GM12878 (cell line): ENCODE measurements at regions not wholly inside any gene's neighbourhood (a gene's known extent, or its start where the extent isn't known, plus 50 kb on each side); places are given as distances from the start of the nearest gene placed in this dataset.

Source experiments
- BRCA1 ChIP-seq: IDR thresholded peaks from 2 replicates; pipeline ENCODE4 v1.6.1; 2011; ENCODE audit warnings: low read depth, low read length, improper control_type of control experiment
- CREM ChIP-seq: IDR thresholded peaks from 2 replicates; pipeline ENCODE4 v1.6.1; 2014; ENCODE audit warnings: antibody characterized with exemption, low read depth
- ESRRA ChIP-seq: IDR thresholded peaks from 2 replicates; pipeline ENCODE4 v1.6.1; 2012; ENCODE audit warnings: mild to moderate bottlenecking, low read length, improper control_type of control experiment
- ETV6 ChIP-seq, 2 experiments: fragments of 450-650 bp in 1 of 2; IDR thresholded peaks in 1 of 2; conservative IDR thresholded peaks in 1 of 2; 2 replicates each; pipeline ENCODE4 v1.6.1; 2014; ENCODE audit warnings: antibody characterized with exemption in 1 of 2, borderline replicate concordance in 1 of 2, low read depth in 1 of 2, mild to moderate bottlenecking in 1 of 2, moderate library complexity in 1 of 2
- NFYB ChIP-seq: IDR thresholded peaks from 2 replicates; pipeline ENCODE4 v1.6.1; 2011; ENCODE audit warnings: low read depth, mild to moderate bottlenecking, low read length, improper control_type of control experiment, moderate library complexity; ENCODE audit not compliant: insufficient read depth
- TCF7 ChIP-seq: IDR thresholded peaks from 2 replicates; pipeline ENCODE4 v1.6.1; 2014; ENCODE audit warnings: antibody characterized with exemption, borderline replicate concordance
- ZBTB33 ChIP-seq: fragments of 450-650 bp; IDR thresholded peaks from 2 replicates; pipeline ENCODE4 v1.6.1; 2017; ENCODE audit warnings: mild to moderate bottlenecking
- TF ChIP-seq, protein P1 (sequence below): fragments of 450-650 bp; formaldehyde crosslinking; IDR thresholded peaks from 2 replicates; pipeline ENCODE4 v1.4.0; 2022; ENCODE audit warnings: mild to moderate bottlenecking, moderate library complexity
- TF ChIP-seq, protein P2 (sequence below): fragments of 450-650 bp; IDR thresholded peaks from 2 replicates; pipeline ENCODE4 v1.6.1; 2016; ENCODE audit warnings: mild to moderate bottlenecking

DNA sequence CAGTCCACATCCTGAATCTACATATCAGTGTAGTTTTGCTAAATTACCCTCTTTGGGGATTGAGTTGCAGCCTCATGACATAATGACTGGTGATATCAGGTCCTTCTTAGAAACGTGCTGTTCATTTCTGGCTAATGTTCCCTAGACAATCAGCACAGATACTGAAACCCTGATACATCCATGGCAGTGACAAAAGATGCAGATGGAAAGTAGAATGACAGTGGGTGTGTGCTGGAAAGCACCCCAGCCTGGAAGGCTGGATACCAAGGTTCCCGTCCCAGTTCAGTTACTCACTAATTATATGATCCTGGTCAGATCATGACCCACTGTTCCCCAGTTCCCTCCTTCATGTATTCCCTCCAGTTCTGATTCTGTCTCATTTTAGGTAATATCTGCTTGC, 198.2 kb upstream of the FGGY start (continued):
- TF ChIP-seq, protein P1, sequence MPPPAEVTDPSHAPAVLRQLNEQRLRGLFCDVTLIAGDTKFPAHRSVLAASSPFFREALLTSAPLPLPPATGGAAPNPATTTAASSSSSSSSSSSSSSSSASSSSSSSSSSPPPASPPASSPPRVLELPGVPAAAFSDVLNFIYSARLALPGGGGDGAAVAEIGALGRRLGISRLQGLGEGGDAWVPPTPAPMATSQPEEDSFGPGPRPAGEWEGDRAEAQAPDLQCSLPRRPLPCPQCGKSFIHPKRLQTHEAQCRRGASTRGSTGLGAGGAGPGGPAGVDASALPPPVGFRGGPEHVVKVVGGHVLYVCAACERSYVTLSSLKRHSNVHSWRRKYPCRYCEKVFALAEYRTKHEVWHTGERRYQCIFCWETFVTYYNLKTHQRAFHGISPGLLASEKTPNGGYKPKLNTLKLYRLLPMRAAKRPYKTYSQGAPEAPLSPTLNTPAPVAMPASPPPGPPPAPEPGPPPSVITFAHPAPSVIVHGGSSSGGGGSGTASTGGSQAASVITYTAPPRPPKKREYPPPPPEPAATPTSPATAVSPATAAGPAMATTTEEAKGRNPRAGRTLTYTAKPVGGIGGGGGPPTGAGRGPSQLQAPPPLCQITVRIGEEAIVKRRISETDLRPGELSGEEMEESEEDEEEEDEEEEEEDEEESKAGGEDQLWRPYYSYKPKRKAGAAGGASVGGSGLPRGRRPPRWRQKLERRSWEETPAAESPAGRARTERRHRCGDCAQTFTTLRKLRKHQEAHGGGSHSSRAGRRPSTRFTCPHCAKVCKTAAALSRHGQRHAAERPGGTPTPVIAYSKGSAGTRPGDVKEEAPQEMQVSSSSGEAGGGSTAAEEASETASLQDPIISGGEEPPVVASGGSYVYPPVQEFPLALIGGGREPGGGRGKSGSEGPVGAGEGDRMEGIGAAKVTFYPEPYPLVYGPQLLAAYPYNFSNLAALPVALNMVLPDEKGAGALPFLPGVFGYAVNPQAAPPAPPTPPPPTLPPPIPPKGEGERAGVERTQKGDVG, result no peak
- TF ChIP-seq BRCA1 (no peak), ETV6 (conservative IDR thresholded peaks at IDR 0.05 in 1 of 2, IDR thresholded peaks at IDR 0.05 in 1 of 2; ENCODE audit: borderline replicate concordance in 1 of 2, low read depth in 1 of 2) (no peak), ZBTB33 (no peak), TCF7 (no peak), CREM (no peak), NFYB (no peak), ESRRA (no peak)
- TF ChIP-seq, protein P2, sequence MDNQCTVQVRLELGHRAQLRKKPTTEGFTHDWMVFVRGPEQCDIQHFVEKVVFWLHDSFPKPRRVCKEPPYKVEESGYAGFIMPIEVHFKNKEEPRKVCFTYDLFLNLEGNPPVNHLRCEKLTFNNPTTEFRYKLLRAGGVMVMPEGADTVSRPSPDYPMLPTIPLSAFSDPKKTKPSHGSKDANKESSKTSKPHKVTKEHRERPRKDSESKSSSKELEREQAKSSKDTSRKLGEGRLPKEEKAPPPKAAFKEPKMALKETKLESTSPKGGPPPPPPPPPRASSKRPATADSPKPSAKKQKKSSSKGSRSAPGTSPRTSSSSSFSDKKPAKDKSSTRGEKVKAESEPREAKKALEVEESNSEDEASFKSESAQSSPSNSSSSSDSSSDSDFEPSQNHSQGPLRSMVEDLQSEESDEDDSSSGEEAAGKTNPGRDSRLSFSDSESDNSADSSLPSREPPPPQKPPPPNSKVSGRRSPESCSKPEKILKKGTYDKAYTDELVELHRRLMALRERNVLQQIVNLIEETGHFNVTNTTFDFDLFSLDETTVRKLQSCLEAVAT, result no peak
